ENCODE measurements at regions not wholly inside any gene's neighbourhood (a gene's known extent, or its start where the extent isn't known, plus 50 kb on each side); places are given as distances from the start of the nearest gene placed in this dataset.
A peak's percentile ranks its signal among the peaks of the same experiment; 100 is the strongest.

DNA sequence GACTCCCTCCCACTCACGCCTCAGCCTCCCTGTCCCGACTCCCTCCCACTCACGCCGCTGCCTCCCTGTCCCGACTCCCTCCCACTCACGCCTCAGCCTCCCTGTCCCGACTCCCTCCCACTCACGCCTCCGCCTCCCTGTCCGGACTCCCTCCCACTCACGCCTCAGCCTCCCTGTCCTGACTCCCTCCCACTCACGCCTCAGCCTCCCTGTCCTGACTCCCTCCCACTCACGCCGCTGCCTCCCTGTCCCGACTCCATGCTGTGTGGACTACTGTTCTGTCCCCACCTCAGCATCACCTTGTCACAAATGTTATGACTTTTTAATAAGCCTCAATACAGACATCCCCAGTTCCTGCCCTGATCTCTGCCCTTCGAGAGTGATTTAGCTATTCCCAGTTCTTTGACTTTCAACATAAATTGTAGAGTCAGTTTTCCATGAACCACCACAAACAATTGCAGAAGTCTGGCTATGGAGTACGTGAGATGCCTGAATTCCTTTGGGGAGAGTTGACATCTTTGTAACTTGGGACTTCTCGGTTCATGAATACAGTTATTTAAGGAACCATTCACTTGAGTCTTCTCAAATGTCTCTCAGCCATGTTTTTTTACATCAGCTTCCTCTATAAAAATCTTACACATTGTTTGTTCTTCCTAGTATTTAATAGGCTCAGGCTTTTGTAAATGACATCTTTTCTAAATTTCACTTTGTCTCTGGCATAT is 71.9 kb downstream of the FOXL3 start:
- H3K36me3 Mint-ChIP-seq (ENCODE audit: low read depth) = no peaks in the 10 kb centered on the region
- POLR2A ChIA-PET = no interaction called here
- no peaks in the 10 kb centered on the region for H3K9me3 Mint-ChIP-seq

GRCh38 chr7:362402-363096 is 72.6 kb downstream of the FOXL3 start:
- H3K4me1 Mint-ChIP-seq = peaks cover 52% of the 10 kb centered on the region
- H3K36me3 Mint-ChIP-seq (ENCODE audit: low read depth) = no peaks in the 10 kb centered on the region
- no peak for TF ChIP-seq CTCF (IDR thresholded peaks at IDR 0.05)
- ChIA-PET CTCF (no interaction called here), POLR2A (no interaction called here)
- ATAC-seq (ENCODE audit: low read depth) (peak; percentile 39), DNase-seq (no peak)
- H3K4me3 Mint-ChIP-seq = peak overlapping the region; percentile 75
- H3K9me3 Mint-ChIP-seq = no peaks in the 10 kb centered on the region
- intact Hi-C loops (cut with micrococcal nuclease) = no loop called here
- peak overlapping the region; percentile 15 for H3K27ac Mint-ChIP-seq
- H3K27me3 Mint-ChIP-seq = peaks cover 49% of the 10 kb centered on the region

More for the DNA sequence above, 71.9 kb downstream of the FOXL3 start:
- CTCF ChIA-PET = no interaction called here
- peak overlapping the region; percentile 15 for H3K27ac Mint-ChIP-seq
- peak overlapping the region; percentile 75 for H3K4me3 Mint-ChIP-seq
- intact Hi-C loops (cut with micrococcal nuclease) = no loop called here
- H3K27me3 Mint-ChIP-seq = peaks cover 44% of the 10 kb centered on the region
- ATAC-seq (ENCODE audit: low read depth) (no peak), DNase-seq (no peak)
- peaks cover 49% of the 10 kb centered on the region for H3K4me1 Mint-ChIP-seq
- no peak for TF ChIP-seq CTCF (IDR thresholded peaks at IDR 0.05)

- no peak overlapping the region for H3K27ac Mint-ChIP-seq
- CTCF ChIA-PET = no interaction called here
- DNase-seq = no peak
Observed at GRCh38 chr7:363626-364025, 73.7 kb downstream of the FOXL3 start.

GRCh38 chr7:364536-364935 is 74.6 kb downstream of the FOXL3 start:
- POLR2A ChIA-PET = no interaction called here
- ATAC-seq (ENCODE audit: low read depth) = no peak
- CTCF ChIA-PET = no interaction called here
- no peaks in the 10 kb centered on the region for H3K36me3 Mint-ChIP-seq (ENCODE audit: low read depth)
- peaks cover 52% of the 10 kb centered on the region for H3K4me1 Mint-ChIP-seq
- H3K27ac Mint-ChIP-seq = no peak overlapping the region
- no peak for DNase-seq
- H3K4me3 Mint-ChIP-seq = no peak overlapping the region
- intact Hi-C loops (cut with micrococcal nuclease) = no loop called here
- no peaks in the 10 kb centered on the region for H3K9me3 Mint-ChIP-seq
- H3K27me3 Mint-ChIP-seq = peaks cover 45% of the 10 kb centered on the region
- TF ChIP-seq CTCF (IDR thresholded peaks at IDR 0.05) = no peak

More at GRCh38 chr7:363626-364025, 73.7 kb downstream of the FOXL3 start:
- no peaks in the 10 kb centered on the region for H3K36me3 Mint-ChIP-seq (ENCODE audit: low read depth)
- H3K4me3 Mint-ChIP-seq = peak overlapping the region; percentile 12
- peaks cover 49% of the 10 kb centered on the region for H3K27me3 Mint-ChIP-seq
- H3K4me1 Mint-ChIP-seq = peaks cover 52% of the 10 kb centered on the region
- intact Hi-C loops (cut with micrococcal nuclease) = no loop called here
- no peak for TF ChIP-seq CTCF (IDR thresholded peaks at IDR 0.05)
- peak; percentile 59 for ATAC-seq (ENCODE audit: low read depth)
- POLR2A ChIA-PET = no interaction called here
- no peaks in the 10 kb centered on the region for H3K9me3 Mint-ChIP-seq

DNA sequence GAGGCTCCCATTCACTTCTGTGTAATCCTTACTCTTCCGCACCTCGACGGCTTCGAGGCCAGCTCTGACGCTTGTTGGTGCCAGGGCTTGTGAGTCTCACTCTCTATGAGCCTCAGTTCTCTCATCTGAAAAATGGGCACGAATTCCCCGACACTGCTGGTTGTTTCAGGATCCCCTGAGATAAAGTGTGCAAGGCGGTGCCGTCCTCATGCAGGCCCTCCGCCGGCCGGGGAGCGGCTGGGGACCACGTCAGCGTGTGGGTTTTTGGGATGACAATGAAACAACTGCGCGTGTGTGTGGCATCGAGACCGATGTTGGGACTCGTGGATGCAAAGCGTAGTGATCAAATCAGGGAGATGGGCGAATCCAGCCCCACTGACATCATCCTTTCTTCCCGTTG is 75.6 kb downstream of the FOXL3 start:
- ATAC-seq (ENCODE audit: low read depth) (no peak), DNase-seq (no peak)
- peaks cover 45% of the 10 kb centered on the region for H3K4me1 Mint-ChIP-seq
- ChIA-PET CTCF (no interaction called here), POLR2A (no interaction called here)
- peaks cover 41% of the 10 kb centered on the region for H3K27me3 Mint-ChIP-seq
- no peak overlapping the region for H3K27ac Mint-ChIP-seq
- H3K4me3 Mint-ChIP-seq = no peak overlapping the region
- no peak for TF ChIP-seq CTCF (IDR thresholded peaks at IDR 0.05)
- H3K36me3 Mint-ChIP-seq (ENCODE audit: low read depth) = no peaks in the 10 kb centered on the region
- H3K9me3 Mint-ChIP-seq = no peaks in the 10 kb centered on the region
- intact Hi-C loops (cut with micrococcal nuclease) = no loop called here
